Spleen (tissue), 11 donors: ENCODE measurements at regions not wholly inside any gene's neighbourhood (a gene's known extent, or its start where the extent isn't known, plus 50 kb on each side); places are given as distances from the start of the nearest gene placed in this dataset.

Experiments used
- DNase-seq: peaks from one replicate; pipeline ENCODE4 v3.0.0-alpha.2; 2020
- H3K27ac ChIP-seq, 8 donors: fragments of 200-600 bp; sonication (generic) in 7 of 8; 1 replicate in 4 of 8; 2 replicates in 4 of 8; pipeline versions ENCODE4 v1.5.0 to v1.8.0; 2016 to 2021; ENCODE audit warnings: inconsistent platforms in 4 of 8, mild to moderate bottlenecking in 4 of 8, moderate library complexity in 1 of 8
- H3K27me3 ChIP-seq, 7 donors: fragments of 200-600 bp; sonication (generic) in 6 of 7; replicated peaks in 1 of 7; 1 replicate in 4 of 7; 2 replicates in 3 of 7; pipeline versions ENCODE4 v1.5.0 to v1.8.0; 2016 to 2021; ENCODE audit warnings: inconsistent platforms in 3 of 7, mild to moderate bottlenecking in 1 of 7
- H3K36me3 ChIP-seq, 6 donors: fragments of 200-600 bp; sonication (generic) in 5 of 6; 1 replicate in 4 of 6; 2 replicates in 2 of 6; pipeline versions ENCODE4 v1.5.0 to v1.8.0; 2016 to 2021; ENCODE audit warnings: inconsistent platforms in 2 of 6
- H3K4me1 ChIP-seq, 6 donors: fragments of 200-600 bp; sonication (generic) in 5 of 6; 1 replicate in 3 of 6; 2 replicates in 3 of 6; pipeline versions ENCODE4 v1.5.0 to v1.8.0; 2016 to 2021; ENCODE audit warnings: inconsistent platforms in 3 of 6
- H3K4me3 ChIP-seq, 8 donors: fragments of 200-600 bp; sonication (generic) in 7 of 8; 1 replicate in 4 of 8; 2 replicates in 4 of 8; pipeline versions ENCODE4 v1.5.0 to v1.8.0; 2016 to 2021; ENCODE audit warnings: inconsistent platforms in 4 of 8, mild to moderate bottlenecking in 4 of 8, moderate library complexity in 2 of 8
- H3K9me3 ChIP-seq, 8 donors: fragments of 200-600 bp; sonication (generic) in 7 of 8; 1 replicate in 4 of 8; 2 replicates in 4 of 8; pipeline versions ENCODE4 v1.5.0 to v1.8.0; 2016 to 2021; ENCODE audit warnings: inconsistent platforms in 4 of 8
- POLR2A ChIP-seq, 3 donors: fragments of 450-650 bp; IDR thresholded peaks; one replicate each; pipeline ENCODE4 v1.5.1; 2017; ENCODE audit warnings: antibody characterized with exemption in 3 of 3, mild to moderate bottlenecking in 1 of 3
- POLR2AphosphoS5 ChIP-seq, 3 donors: sonication (generic); formaldehyde crosslinking; IDR thresholded peaks; one replicate each; pipeline ENCODE4 v1.5.1; 2017; ENCODE audit warnings: antibody characterized with exemption in 3 of 3
- WGBS, 5 donors: extraction: QIAGEN DNeasy Blood & Tissue Kit in 3 of 5; methylation state at CpG; one replicate each; pipeline versions ENCODE4 v1.1.5 to v1.1.7; 2013 to 2018; 5-methylcytosine and 5-hydroxymethylcytosine counted together
- intact Hi-C: fragments of 100-400 bp; cut with DNase I; formaldehyde crosslinking; loops from one replicate; pipeline ENCODE4 v1.15.0; 2023; ENCODE audit warnings: low total_unique reads
- TF ChIP-seq, protein P1 (sequence below), 11 experiments: fragments of 200-600 bp in 7 of 11; fragments of 450-650 bp in 4 of 11; sonication (generic) in 4 of 11; IDR thresholded peaks in 8 of 11; conservative IDR thresholded peaks in 3 of 11; 1 replicate in 7 of 11; 2 replicates in 4 of 11; pipeline versions ENCODE4 v1.4.0 to v1.8.0; 2016 to 2021; ENCODE audit warnings: antibody characterized with exemption in 11 of 11, inconsistent platforms in 4 of 11, mild to moderate bottlenecking in 1 of 11
- donor health status: healthy with polysubstance abuse.
- donor health status: DM: no; HTN: no; CAD: no; lungs with moderate emphysema.
- donor health status: DM: no; HTN: no; CAD: no.
- donor health status: Bipolar disorder and iron deficiency.
- donor health status: healthy.
- donor health status: DM: no; HTN: no; CAD: no.
- donor health status: DM: yes; HTN: yes; CAD: no.

- no peak for DNase-seq
- intact Hi-C loops: no loop called here
- Histone ChIP-seq H3K27me3 (no peaks in the 10 kb centered on the region), H3K27ac (no peak overlapping the region), H3K4me3 (no peak overlapping the region), H3K4me1 (no peaks in the 10 kb centered on the region), H3K36me3 (no peaks in the 10 kb centered on the region), H3K9me3 (peaks cover 0 to 6% (median 0%) of the 10 kb centered on the region in 8 donors)
- WGBS, 5 donors: 88 to 97% (median 93%) methylated on average over 1 of the region's 1 CpG
- TF ChIP-seq, protein P1, sequence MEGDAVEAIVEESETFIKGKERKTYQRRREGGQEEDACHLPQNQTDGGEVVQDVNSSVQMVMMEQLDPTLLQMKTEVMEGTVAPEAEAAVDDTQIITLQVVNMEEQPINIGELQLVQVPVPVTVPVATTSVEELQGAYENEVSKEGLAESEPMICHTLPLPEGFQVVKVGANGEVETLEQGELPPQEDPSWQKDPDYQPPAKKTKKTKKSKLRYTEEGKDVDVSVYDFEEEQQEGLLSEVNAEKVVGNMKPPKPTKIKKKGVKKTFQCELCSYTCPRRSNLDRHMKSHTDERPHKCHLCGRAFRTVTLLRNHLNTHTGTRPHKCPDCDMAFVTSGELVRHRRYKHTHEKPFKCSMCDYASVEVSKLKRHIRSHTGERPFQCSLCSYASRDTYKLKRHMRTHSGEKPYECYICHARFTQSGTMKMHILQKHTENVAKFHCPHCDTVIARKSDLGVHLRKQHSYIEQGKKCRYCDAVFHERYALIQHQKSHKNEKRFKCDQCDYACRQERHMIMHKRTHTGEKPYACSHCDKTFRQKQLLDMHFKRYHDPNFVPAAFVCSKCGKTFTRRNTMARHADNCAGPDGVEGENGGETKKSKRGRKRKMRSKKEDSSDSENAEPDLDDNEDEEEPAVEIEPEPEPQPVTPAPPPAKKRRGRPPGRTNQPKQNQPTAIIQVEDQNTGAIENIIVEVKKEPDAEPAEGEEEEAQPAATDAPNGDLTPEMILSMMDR (IDR thresholded peaks at IDR 0.05 in 8 of 11, conservative IDR thresholded peaks at IDR 0.05 in 3 of 11): no peak
- no peak for TF ChIP-seq POLR2AphosphoS5 (IDR thresholded peaks at IDR 0.05)
- TF ChIP-seq POLR2A (IDR thresholded peaks at IDR 0.05): no peak
These were observed 620.5 kb downstream of the METTL15 start for GRCh38 chr11:28728666-28729065.

- 64 to 88% (median 82%) methylated on average over 3 of the region's 3 CpGs for WGBS, 5 donors
- H3K4me1 ChIP-seq: no peaks in the 10 kb centered on the region
- no peak for DNase-seq
- H3K36me3 ChIP-seq: no peaks in the 10 kb centered on the region
- H3K9me3 ChIP-seq: peaks cover 0 to 6% (median 0%) of the 10 kb centered on the region in 8 donors
- intact Hi-C loops: no loop called here
- H3K27me3 ChIP-seq: no peaks in the 10 kb centered on the region
- TF ChIP-seq, protein P1 (IDR thresholded peaks at IDR 0.05 in 8 of 11, conservative IDR thresholded peaks at IDR 0.05 in 3 of 11): no peak
- TF ChIP-seq POLR2A (IDR thresholded peaks at IDR 0.05): no peak
- no peak for TF ChIP-seq POLR2AphosphoS5 (IDR thresholded peaks at IDR 0.05)
- H3K4me3 ChIP-seq: no peak overlapping the region
- H3K27ac ChIP-seq: no peak overlapping the region
These were observed 619.1 kb downstream of the METTL15 start for GRCh38 chr11:28727254-28727653.

- intact Hi-C loops: no loop called here
- 74 to 93% (median 76%) methylated on average over 1 of the region's 1 CpG for WGBS, 5 donors
- Histone ChIP-seq H3K9me3 (peaks cover 0 to 6% (median 0%) of the 10 kb centered on the region in 8 donors), H3K36me3 (no peaks in the 10 kb centered on the region), H3K27me3 (no peaks in the 10 kb centered on the region), H3K4me1 (no peaks in the 10 kb centered on the region), H3K4me3 (no peak overlapping the region), H3K27ac (no peak overlapping the region)
- no peak for TF ChIP-seq POLR2A (IDR thresholded peaks at IDR 0.05)
- TF ChIP-seq, protein P1 (IDR thresholded peaks at IDR 0.05 in 8 of 11, conservative IDR thresholded peaks at IDR 0.05 in 3 of 11): no peak
- TF ChIP-seq POLR2AphosphoS5 (IDR thresholded peaks at IDR 0.05): no peak
- no peak for DNase-seq
These were observed 618.2 kb downstream of the METTL15 start for GRCh38 chr11:28726432-28726831.

- Histone ChIP-seq H3K27me3 (no peaks in the 10 kb centered on the region), H3K4me1 (no peaks in the 10 kb centered on the region), H3K9me3 (no peaks in the 10 kb centered on the region), H3K27ac (no peak overlapping the region), H3K4me3 (no peak overlapping the region), H3K36me3 (no peaks in the 10 kb centered on the region)
- TF ChIP-seq POLR2A (IDR thresholded peaks at IDR 0.05) (no peak), POLR2AphosphoS5 (IDR thresholded peaks at IDR 0.05) (no peak)
- TF ChIP-seq, protein P1 (IDR thresholded peaks at IDR 0.05 in 8 of 11, conservative IDR thresholded peaks at IDR 0.05 in 3 of 11): no peak
- DNase-seq: no peak
- intact Hi-C loops: no loop called here
- WGBS, 5 donors: 69 to 84% (median 73%) methylated on average over 4 of the region's 4 CpGs
These were observed 607.5 kb downstream of the METTL15 start for GRCh38 chr11:28715726-28716125.
